CD14-positive monocyte (primary cell): ENCODE measurements at regions not wholly inside any gene's neighbourhood (a gene's known extent, or its start where the extent isn't known, plus 50 kb on each side); places are given as distances from the start of the nearest gene placed in this dataset.

Experiments used
- DNase-seq, 3 donors: peaks; one replicate each; pipeline ENCODE4 v3.0.0-alpha.2; 2011 to 2022
- H2AFZ ChIP-seq: 2 replicates; pipeline ENCODE4 v1.6.0; 2012; ENCODE audit warnings: mild to moderate bottlenecking, low read depth, low read length, inconsistent platforms; ENCODE audit not compliant: insufficient read depth, poor library complexity, severe bottlenecking
- H3K27ac ChIP-seq, 2 donors: 1 replicate in 1 of 2; 2 replicates in 1 of 2; pipeline ENCODE4 v1.5.1; 2012 to 2013; ENCODE audit warnings: low read length in 2 of 2, control low read depth in 1 of 2, inconsistent platforms in 1 of 2, low read depth in 1 of 2, mild to moderate bottlenecking in 1 of 2
- H3K27me3 ChIP-seq, 2 donors: one replicate each; pipeline versions ENCODE4 v1.6.0 to v1.6.1; 2011 to 2013; ENCODE audit warnings: low read length in 2 of 2; ENCODE audit not compliant: control insufficient read depth in 2 of 2, insufficient read depth in 2 of 2
- H3K36me3 ChIP-seq, 2 donors: replicated peaks in 1 of 2; 1 replicate in 1 of 2; 2 replicates in 1 of 2; pipeline versions ENCODE4 v1.5.1 to v1.6.1; 2012 to 2013; ENCODE audit warnings: low read length in 2 of 2, control low read depth in 1 of 2, inconsistent platforms in 1 of 2, mild to moderate bottlenecking in 1 of 2; ENCODE audit not compliant: insufficient read depth in 2 of 2, control insufficient read depth in 1 of 2
- H3K4me1 ChIP-seq, 2 donors: 1 replicate in 1 of 2; 2 replicates in 1 of 2; pipeline versions ENCODE4 v1.5.1 to v1.6.1; 2012 to 2013; ENCODE audit warnings: low read length in 2 of 2, control low read depth in 1 of 2, inconsistent platforms in 1 of 2, mild to moderate bottlenecking in 1 of 2, moderate library complexity in 1 of 2; ENCODE audit not compliant: insufficient read depth in 2 of 2, control insufficient read depth in 1 of 2
- H3K4me2 ChIP-seq: replicated peaks from 2 replicates; pipeline ENCODE3; 2012; ENCODE audit warnings: low read length, moderate library complexity, mild to moderate bottlenecking; ENCODE audit not compliant: poor library complexity, severe bottlenecking; ENCODE audit errors: extremely low read depth
- H3K4me3 ChIP-seq, 3 experiments: fragments of 200-600 bp in 1 of 3; sonication (generic) in 1 of 3; replicated peaks in 1 of 3; 1 replicate in 2 of 3; 2 replicates in 1 of 3; pipeline ENCODE4 v1.5.1; 2011 to 2013; ENCODE audit warnings: low read length in 3 of 3, mild to moderate bottlenecking in 3 of 3, control low read depth in 2 of 3, low read depth in 2 of 3, inconsistent platforms in 1 of 3, moderate library complexity in 1 of 3
- H3K79me2 ChIP-seq: 2 replicates; pipeline ENCODE4 v1.6.0; 2012; ENCODE audit warnings: mild to moderate bottlenecking, control low read depth, inconsistent platforms, low read length, moderate library complexity; ENCODE audit not compliant: insufficient read depth
- H3K9ac ChIP-seq: 2 replicates; pipeline ENCODE4 v1.6.0; 2017; ENCODE audit warnings: low read length, mild to moderate bottlenecking; ENCODE audit not compliant: insufficient read depth, poor library complexity, severe bottlenecking
- H3K9me3 ChIP-seq, 2 donors: replicated peaks in 1 of 2; 1 replicate in 1 of 2; 2 replicates in 1 of 2; pipeline versions ENCODE4 v1.5.1 to v1.6.1; 2012 to 2013; ENCODE audit warnings: low read length in 2 of 2, control low read depth in 1 of 2; ENCODE audit not compliant: control insufficient read depth in 1 of 2, insufficient read depth in 1 of 2
- H4K20me1 ChIP-seq: 2 replicates; pipeline ENCODE4 v1.6.0; 2012; ENCODE audit warnings: mild to moderate bottlenecking, low read length, control low read depth, moderate library complexity; ENCODE audit not compliant: insufficient read depth
- H3K27ac Mint-ChIP-seq, 7 donors: one replicate each; pipeline ENCODE4 v1.8.0; 2020; ENCODE audit warnings: mild to moderate bottlenecking in 7 of 7, mixed read lengths in 7 of 7, moderate library complexity in 6 of 7, inconsistent platforms in 2 of 7
- H3K27me3 Mint-ChIP-seq, 3 donors: one replicate each; pipeline ENCODE4 v1.8.0; 2021 to 2022; ENCODE audit warnings: low read depth in 3 of 3, mild to moderate bottlenecking in 3 of 3, mixed read lengths in 3 of 3, moderate library complexity in 3 of 3, inconsistent platforms in 1 of 3
- H3K36me3 Mint-ChIP-seq, 2 donors: one replicate each; pipeline ENCODE4 v1.8.0; 2020; ENCODE audit warnings: mixed read lengths in 2 of 2, inconsistent platforms in 1 of 2, mild to moderate bottlenecking in 1 of 2
- H3K4me1 Mint-ChIP-seq: one replicate; pipeline ENCODE4 v1.8.0; 2020; ENCODE audit warnings: mild to moderate bottlenecking, mixed read lengths
- H3K4me3 Mint-ChIP-seq, 2 donors: one replicate each; pipeline ENCODE4 v1.8.0; 2020; ENCODE audit warnings: mild to moderate bottlenecking in 2 of 2, mixed read lengths in 2 of 2, moderate library complexity in 1 of 2
- H3K9me3 Mint-ChIP-seq, 7 donors: one replicate each; pipeline ENCODE4 v1.8.0; 2020 to 2022; ENCODE audit warnings: mixed read lengths in 7 of 7, mild to moderate bottlenecking in 6 of 7, moderate library complexity in 6 of 7, inconsistent platforms in 2 of 7
- WGBS: methylation state at CpG from one replicate; pipeline ENCODE4 v1.1.5; 2013; ENCODE audit warnings: missing lambda C conversion rate; ENCODE audit not compliant: insufficient coverage; 5-methylcytosine and 5-hydroxymethylcytosine counted together
- intact Hi-C, 2 donors: fragments of 100-400 bp; cut with micrococcal nuclease; formaldehyde crosslinking; loops; one replicate each; pipeline versions ENCODE4 v1.15.0 to v1.15.1; 2023
- TF ChIP-seq, protein P1 (sequence below): fragments of 200-600 bp; IDR thresholded peaks from one replicate; pipeline ENCODE4 v1.8.0; 2022; ENCODE audit warnings: antibody characterized with exemption, mild to moderate bottlenecking

DNA sequence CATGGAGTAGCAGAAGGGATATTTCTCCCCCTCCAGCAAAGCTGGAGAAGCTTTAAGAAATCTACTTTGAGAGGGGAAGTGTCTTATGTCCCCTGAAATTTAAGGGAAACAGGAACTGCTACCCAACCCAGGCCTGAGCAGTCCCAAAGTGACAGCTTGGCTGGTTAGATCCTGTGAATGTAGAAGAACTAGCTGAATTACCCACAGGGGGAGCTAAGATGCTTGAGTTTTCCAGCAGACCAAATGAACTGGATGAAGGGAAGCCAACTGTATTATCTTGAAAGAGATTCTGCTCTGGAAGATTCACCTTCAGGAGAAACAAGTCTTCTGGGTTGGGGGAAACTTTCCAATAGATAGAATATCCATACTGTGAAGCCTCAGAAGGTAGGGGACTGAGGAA is 303.3 kb upstream of the MMS22L start:
- Mint-ChIP-seq H3K27me3 (peaks cover 0 to 2% (median 0%) of the 10 kb centered on the region in 3 donors), H3K27ac (no peak overlapping the region), H3K36me3 (no peaks in the 10 kb centered on the region), H3K4me1 (no peaks in the 10 kb centered on the region), H3K9me3 (peaks cover 0 to 5% (median 0%) of the 10 kb centered on the region in 7 donors), H3K4me3 (no peak overlapping the region)
- Histone ChIP-seq H3K4me1 (no peaks in the 10 kb centered on the region), H3K9ac (no peak overlapping the region), H3K27me3 (no peaks in the 10 kb centered on the region), H4K20me1 (no peaks in the 10 kb centered on the region), H3K4me3 (no peak overlapping the region), H3K79me2 (no peaks in the 10 kb centered on the region), H3K9me3 (no peaks in the 10 kb centered on the region), H2AFZ (no peak overlapping the region), H3K27ac (no peak overlapping the region), H3K36me3 (no peaks in the 10 kb centered on the region), H3K4me2 (no peak overlapping the region)
- no peak for DNase-seq
- intact Hi-C loops: no loop called here
- TF ChIP-seq, protein P1, sequence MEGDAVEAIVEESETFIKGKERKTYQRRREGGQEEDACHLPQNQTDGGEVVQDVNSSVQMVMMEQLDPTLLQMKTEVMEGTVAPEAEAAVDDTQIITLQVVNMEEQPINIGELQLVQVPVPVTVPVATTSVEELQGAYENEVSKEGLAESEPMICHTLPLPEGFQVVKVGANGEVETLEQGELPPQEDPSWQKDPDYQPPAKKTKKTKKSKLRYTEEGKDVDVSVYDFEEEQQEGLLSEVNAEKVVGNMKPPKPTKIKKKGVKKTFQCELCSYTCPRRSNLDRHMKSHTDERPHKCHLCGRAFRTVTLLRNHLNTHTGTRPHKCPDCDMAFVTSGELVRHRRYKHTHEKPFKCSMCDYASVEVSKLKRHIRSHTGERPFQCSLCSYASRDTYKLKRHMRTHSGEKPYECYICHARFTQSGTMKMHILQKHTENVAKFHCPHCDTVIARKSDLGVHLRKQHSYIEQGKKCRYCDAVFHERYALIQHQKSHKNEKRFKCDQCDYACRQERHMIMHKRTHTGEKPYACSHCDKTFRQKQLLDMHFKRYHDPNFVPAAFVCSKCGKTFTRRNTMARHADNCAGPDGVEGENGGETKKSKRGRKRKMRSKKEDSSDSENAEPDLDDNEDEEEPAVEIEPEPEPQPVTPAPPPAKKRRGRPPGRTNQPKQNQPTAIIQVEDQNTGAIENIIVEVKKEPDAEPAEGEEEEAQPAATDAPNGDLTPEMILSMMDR: no peak

DNA sequence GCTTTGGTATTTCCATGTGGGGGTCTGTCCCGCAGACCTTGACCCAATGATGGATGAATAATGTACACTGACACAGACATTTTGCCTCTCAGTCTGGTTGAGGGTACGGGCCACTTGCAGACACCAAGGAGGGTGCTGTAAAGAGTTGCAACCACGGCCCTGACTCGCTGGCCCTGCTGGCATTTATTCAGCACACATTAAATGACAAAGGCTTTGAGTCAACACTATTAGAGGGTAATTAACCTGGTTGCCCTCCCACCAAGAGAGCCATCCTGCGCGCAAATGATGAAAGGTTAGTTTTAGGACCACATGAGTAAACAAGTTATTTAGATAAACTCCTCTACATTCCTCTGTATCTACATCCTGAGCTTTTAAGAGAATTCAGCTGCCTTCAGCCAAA is 308.9 kb upstream of the MMS22L start:
- H2AFZ ChIP-seq: no peak overlapping the region
- peaks cover 0 to 2% (median 0%) of the 10 kb centered on the region in 7 donors for H3K9me3 Mint-ChIP-seq
- H3K27me3 ChIP-seq: no peaks in the 10 kb centered on the region
- H3K4me3 Mint-ChIP-seq: no peak overlapping the region
- H3K4me2 ChIP-seq: no peak overlapping the region
- TF ChIP-seq, protein P1: no peak
- H3K27ac Mint-ChIP-seq: no peak overlapping the region
- intact Hi-C loops: no loop called here
- no peaks in the 10 kb centered on the region for H3K36me3 ChIP-seq
- no peak overlapping the region for H3K27ac ChIP-seq
- no peaks in the 10 kb centered on the region for H3K4me1 ChIP-seq
- no peak overlapping the region for H3K4me3 ChIP-seq
- H3K79me2 ChIP-seq: no peaks in the 10 kb centered on the region
- 17% methylated on average over 2 of the region's 6 CpGs for WGBS
- no peaks in the 10 kb centered on the region for H3K9me3 ChIP-seq
- no peaks in the 10 kb centered on the region for H3K4me1 Mint-ChIP-seq
- no peak for DNase-seq
- no peak overlapping the region for H3K9ac ChIP-seq
- H4K20me1 ChIP-seq: no peaks in the 10 kb centered on the region
- H3K27me3 Mint-ChIP-seq: peaks cover 0 to 4% (median 0%) of the 10 kb centered on the region in 3 donors
- H3K36me3 Mint-ChIP-seq: no peaks in the 10 kb centered on the region
